Naive thymus-derived CD8-positive, alpha-beta T cell (primary cell): ENCODE measurements at regions not wholly inside any gene's neighbourhood (a gene's known extent, or its start where the extent isn't known, plus 50 kb on each side); places are given as distances from the start of the nearest gene placed in this dataset.
"Not testable (repeated sequence)": the region's sequence is repeated elsewhere in the genome, so short reads cannot be mapped to it uniquely, and the experiment has no call there.

Source experiments
- ATAC-seq, 2 donors: fragments of 150-1000 bp; cut with Tn5 transposase in 1 of 2; sonication (Bioruptor Pico), chemical (Tn5 transposase) in 1 of 2; 1 replicate in 1 of 2; 2 replicates in 1 of 2; pipeline ENCODE4 v1.10.0; 2021; ENCODE audit warnings: mild to moderate bottlenecking in 2 of 2, moderate library complexity in 2 of 2
- POLR2A ChIA-PET: fragments of 350-600 bp; sonication (Branson Sonifier 250); formaldehyde crosslinking; loops from one replicate; lab custom pipeline; 2021; ENCODE audit warnings: antibody characterized with exemption; lab: Charles Lee
- DNase-seq, 10 donors: peaks; one replicate each; pipeline versions ENCODE4 v3.0.0 to v3.0.0-alpha.2; 2020 to 2022
- H3K27ac Mint-ChIP-seq, 10 donors: one replicate each; pipeline ENCODE4 v1.8.0; 2020 to 2022; ENCODE audit warnings: mild to moderate bottlenecking in 10 of 10, mixed read lengths in 10 of 10, moderate library complexity in 4 of 10, inconsistent platforms in 1 of 10
- H3K27me3 Mint-ChIP-seq, 5 donors: one replicate each; pipeline ENCODE4 v1.8.0; 2021 to 2022; ENCODE audit warnings: mixed read lengths in 5 of 5
- H3K36me3 Mint-ChIP-seq, 3 donors: one replicate each; pipeline ENCODE4 v1.8.0; 2020 to 2022; ENCODE audit warnings: mixed read lengths in 3 of 3, mild to moderate bottlenecking in 2 of 3, inconsistent platforms in 1 of 3
- H3K4me1 Mint-ChIP-seq, 4 donors: one replicate each; pipeline ENCODE4 v1.8.0; 2021 to 2022; ENCODE audit warnings: mixed read lengths in 4 of 4
- H3K4me3 Mint-ChIP-seq, 10 donors: one replicate each; pipeline ENCODE4 v1.8.0; 2020 to 2022; ENCODE audit warnings: mild to moderate bottlenecking in 10 of 10, mixed read lengths in 10 of 10, moderate library complexity in 6 of 10, inconsistent platforms in 1 of 10
- H3K9me3 Mint-ChIP-seq, 9 donors: one replicate each; pipeline ENCODE4 v1.8.0; 2020 to 2022; ENCODE audit warnings: mixed read lengths in 9 of 9, mild to moderate bottlenecking in 3 of 9, inconsistent platforms in 1 of 9, moderate library complexity in 1 of 9

DNA sequence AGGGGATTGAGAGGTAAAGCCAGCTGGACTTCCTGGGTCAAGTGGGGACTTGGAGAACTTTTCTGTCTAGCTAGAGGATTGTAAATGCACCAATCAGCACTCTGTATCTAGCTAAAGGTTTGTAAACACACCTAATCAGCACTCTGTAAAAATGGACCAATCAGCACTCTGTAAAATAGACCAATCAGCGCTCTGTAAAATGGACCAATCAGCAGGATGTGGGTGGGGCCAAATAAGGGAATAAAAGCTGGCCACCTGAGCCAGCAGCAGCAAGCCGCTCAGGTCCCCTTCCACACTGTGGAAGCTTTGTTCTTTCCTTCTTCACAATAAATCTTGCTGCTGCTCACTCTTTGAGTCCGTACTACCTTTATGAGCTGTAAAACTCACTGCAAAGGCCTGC, 87.7 kb downstream of the COPRS start:
- POLR2A ChIA-PET, H3K27ac Mint-ChIP-seq, H3K4me3 Mint-ChIP-seq, H3K4me1 Mint-ChIP-seq, H3K9me3 Mint-ChIP-seq, ATAC-seq, H3K27me3 Mint-ChIP-seq, H3K36me3 Mint-ChIP-seq, DNase-seq: not testable (repeated sequence)

DNA sequence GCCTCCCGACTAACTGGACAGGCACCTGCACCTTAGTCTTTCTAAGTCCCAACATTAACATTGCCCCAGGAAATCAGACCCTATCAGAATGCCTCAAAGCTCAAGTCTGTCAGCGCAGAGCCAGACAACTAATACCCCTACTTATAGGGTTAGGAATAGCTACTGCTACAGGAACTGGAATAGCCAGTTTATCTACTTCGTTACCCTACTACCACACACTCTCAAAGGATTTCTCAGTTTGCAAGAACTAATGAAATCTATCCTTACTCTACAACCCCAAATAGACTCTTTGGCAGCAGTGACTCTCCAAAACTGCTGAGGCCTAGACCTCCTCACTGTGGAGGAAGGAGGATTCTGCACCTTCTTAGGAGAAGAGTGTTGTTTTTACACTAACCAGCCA, 88.5 kb downstream of the COPRS start:
- H3K36me3 Mint-ChIP-seq, H3K27me3 Mint-ChIP-seq, H3K4me1 Mint-ChIP-seq, H3K27ac Mint-ChIP-seq, DNase-seq, ATAC-seq, H3K9me3 Mint-ChIP-seq, POLR2A ChIA-PET, H3K4me3 Mint-ChIP-seq: not testable (repeated sequence)

DNA sequence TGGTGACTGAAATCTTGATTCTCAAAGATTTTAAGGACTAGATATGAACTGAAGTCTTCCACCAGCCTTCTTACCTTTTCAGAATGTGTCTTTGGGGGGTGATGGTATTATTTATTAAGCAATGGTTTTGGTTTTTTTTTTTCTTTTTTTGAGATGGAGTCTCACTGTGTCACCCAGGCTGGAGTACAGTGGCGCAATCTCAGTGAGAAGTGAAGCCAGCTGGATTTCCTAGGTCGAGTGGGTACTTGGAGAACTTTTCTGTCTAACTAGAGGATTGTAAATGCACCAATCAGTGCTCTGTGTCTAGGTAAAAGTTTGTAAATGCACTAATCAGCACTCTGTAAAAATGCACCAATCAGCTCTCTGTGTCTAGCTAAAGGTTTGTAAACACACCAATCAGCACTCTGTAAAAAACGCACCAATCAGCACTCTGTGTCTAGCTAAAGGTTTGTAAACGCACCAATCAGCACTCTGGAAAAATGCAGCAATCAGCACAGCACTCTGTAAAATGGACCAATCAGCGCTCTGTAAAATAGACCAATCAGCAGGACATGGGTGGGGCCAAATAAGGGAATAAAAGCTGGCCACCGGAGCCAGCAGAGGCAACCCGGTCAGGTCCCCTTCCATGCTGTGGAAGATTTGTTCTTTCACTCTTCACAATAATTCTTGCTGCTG, 97.1 kb downstream of the COPRS start:
- peaks cover 2 to 12% (median 10%) of the 10 kb centered on the region in 5 donors for H3K27me3 Mint-ChIP-seq
- POLR2A ChIA-PET, H3K9me3 Mint-ChIP-seq, DNase-seq, H3K27ac Mint-ChIP-seq, H3K36me3 Mint-ChIP-seq, ATAC-seq, H3K4me1 Mint-ChIP-seq, H3K4me3 Mint-ChIP-seq: not testable (repeated sequence)

DNA sequence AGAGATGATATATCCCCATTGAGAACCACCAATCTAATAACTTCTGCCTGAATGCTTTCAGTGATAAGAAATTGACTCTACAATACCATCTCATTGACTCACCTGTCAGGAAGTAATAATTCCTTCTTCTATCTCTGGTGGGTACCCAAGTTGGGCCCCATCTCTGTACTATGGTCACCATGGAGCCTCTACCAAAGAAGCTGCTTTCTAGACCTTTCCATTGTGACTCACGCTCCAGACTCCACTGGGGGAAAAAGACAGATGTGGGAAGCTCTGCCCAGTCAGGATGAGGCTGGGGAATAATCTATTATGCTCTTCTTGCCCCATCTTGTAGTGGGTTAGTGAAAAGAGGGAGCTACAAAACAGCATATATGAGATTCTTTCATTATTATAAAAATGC, 100.4 kb downstream of the COPRS start:
- Mint-ChIP-seq H3K4me3 (no peak overlapping the region), H3K27me3 (peaks cover 2 to 12% (median 10%) of the 10 kb centered on the region in 5 donors), H3K4me1 (no peaks in the 10 kb centered on the region), H3K27ac (no peak overlapping the region), H3K36me3 (no peaks in the 10 kb centered on the region), H3K9me3 (peaks cover 0 to 6% (median 0%) of the 10 kb centered on the region in 9 donors)
- POLR2A ChIA-PET = no interaction called here
- no peak for DNase-seq
- no peak for ATAC-seq

DNA sequence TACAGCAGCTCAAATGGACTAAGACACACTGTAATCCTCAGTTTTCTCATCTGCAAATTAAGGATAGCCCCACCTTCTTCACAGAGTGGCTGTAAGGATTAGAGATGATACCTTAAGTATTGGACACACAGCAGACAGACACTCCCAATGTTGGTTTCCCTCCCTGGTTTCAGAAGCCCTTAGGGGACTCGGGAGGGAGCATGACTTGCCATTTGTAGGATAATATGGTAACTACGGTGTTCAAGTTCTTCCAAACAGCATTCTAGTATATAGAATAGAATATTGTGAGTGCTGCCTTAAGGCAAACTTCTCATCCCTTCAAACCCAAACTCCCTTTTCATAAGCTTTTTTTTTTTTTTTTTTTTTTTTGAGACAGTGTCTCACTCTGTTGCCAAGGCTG, 101.9 kb downstream of the COPRS start:
- no peaks in the 10 kb centered on the region for H3K36me3 Mint-ChIP-seq
- H3K4me1 Mint-ChIP-seq = no peaks in the 10 kb centered on the region
- ATAC-seq = no peak
- H3K27me3 Mint-ChIP-seq = peaks cover 0 to 8% (median 2%) of the 10 kb centered on the region in 5 donors
- POLR2A ChIA-PET = interaction anchor here (0.6 kb wide), 2 partner anchors 19 to 52 kb away, joined by 3 read pairs; no protein-coding TSS in a partner anchor
- H3K27ac Mint-ChIP-seq = no peak overlapping the region
- no peak for DNase-seq
- H3K9me3 Mint-ChIP-seq = peaks cover 0 to 6% (median 0%) of the 10 kb centered on the region in 9 donors
- no peak overlapping the region for H3K4me3 Mint-ChIP-seq

DNA sequence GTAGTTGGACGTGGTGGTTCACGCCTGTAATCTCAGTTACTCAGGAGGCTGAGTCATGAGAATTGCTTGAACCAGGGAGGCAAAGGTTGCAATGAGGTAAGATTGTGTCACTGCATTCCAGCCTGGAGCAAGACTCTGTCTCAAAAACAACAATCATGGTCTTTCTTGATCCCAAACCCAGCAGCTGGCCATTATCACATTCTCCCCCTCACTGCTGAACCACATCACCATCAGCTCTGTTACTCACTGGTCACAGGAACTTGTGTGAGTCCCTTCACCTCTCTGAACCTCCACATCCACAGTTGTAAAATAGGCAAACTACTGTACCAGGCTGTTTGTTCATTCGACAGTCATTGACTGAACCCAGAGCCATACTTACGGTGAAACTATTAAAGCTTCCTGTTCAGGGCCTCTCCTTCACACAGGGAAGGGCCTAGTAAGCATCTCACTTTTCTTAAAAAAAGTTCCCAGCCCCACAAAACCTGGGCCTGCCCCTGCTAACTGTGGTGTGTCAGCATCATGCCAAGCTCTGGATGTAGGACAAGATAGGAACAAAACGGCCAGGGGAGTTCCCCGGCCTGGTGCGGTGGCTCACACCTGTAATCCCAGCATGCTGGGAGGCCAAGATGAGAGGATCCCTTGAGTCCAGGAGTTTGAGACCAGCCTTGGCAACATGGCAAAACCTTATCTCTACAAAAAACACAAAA, 104.7 kb downstream of the COPRS start:
- H3K36me3 Mint-ChIP-seq = no peaks in the 10 kb centered on the region
- no peak overlapping the region for H3K4me3 Mint-ChIP-seq
- peaks cover 0 to 5% (median 0%) of the 10 kb centered on the region in 5 donors for H3K27me3 Mint-ChIP-seq

DNA sequence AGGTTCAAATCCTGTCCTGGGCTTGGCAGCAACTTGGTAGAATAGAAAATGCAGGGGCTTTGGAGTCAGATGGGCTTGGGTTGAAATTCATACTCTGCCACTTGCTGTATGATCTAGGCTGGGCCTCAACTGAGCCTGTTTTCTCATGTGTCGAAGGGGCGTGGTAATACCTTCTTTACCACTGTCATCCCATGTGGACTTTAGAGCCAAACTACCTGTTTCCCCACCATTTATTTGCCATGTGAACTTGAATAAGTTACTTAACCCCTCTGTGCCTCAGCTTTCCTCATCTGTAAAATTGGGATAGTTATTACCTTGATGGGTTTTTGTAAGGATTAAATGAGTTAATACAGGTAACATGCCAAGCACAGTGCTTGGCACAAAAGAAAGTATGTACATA, 106.0 kb downstream of the COPRS start:
- DNase-seq = no peak
- Mint-ChIP-seq H3K27me3 (no peaks in the 10 kb centered on the region), H3K36me3 (no peaks in the 10 kb centered on the region), H3K27ac (no peak overlapping the region), H3K4me3 (no peak overlapping the region), H3K9me3 (peaks cover 0 to 6% (median 0%) of the 10 kb centered on the region in 9 donors), H3K4me1 (no peaks in the 10 kb centered on the region)
- POLR2A ChIA-PET = no interaction called here
- ATAC-seq = no peak

More for the DNA sequence above, 104.7 kb downstream of the COPRS start:
- POLR2A ChIA-PET = no interaction called here
- Mint-ChIP-seq H3K27ac (no peak overlapping the region), H3K9me3 (peaks cover 0 to 6% (median 0%) of the 10 kb centered on the region in 9 donors), H3K4me1 (no peaks in the 10 kb centered on the region)
- ATAC-seq (no peak), DNase-seq (no peak)

DNA sequence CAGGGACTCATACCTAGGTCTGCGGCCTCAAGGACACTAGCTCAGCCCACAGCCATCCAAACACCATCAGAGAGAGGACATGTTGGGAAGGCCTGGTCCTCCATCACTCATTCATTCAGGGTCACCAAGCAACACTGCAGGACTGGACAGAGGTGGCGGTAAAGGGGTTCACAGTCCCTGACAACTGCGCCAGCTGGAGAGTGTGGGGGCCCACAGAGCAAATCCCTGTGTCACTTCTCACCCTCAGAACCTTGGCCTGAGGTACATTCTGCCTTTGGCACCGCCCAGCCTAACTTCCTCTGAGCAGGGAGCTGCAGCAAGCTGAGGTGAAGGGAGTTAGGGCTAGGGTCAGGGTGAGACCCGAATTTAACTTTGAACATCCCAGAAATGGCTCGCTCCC, 106.5 kb downstream of the COPRS start:
- H3K9me3 Mint-ChIP-seq = peaks cover 0 to 6% (median 0%) of the 10 kb centered on the region in 9 donors
- POLR2A ChIA-PET = no interaction called here
- no peak overlapping the region for H3K27ac Mint-ChIP-seq
- ATAC-seq (no peak), DNase-seq (no peak)
- no peaks in the 10 kb centered on the region for H3K4me1 Mint-ChIP-seq
- no peak overlapping the region for H3K4me3 Mint-ChIP-seq
- H3K36me3 Mint-ChIP-seq = no peaks in the 10 kb centered on the region
- no peaks in the 10 kb centered on the region for H3K27me3 Mint-ChIP-seq

DNA sequence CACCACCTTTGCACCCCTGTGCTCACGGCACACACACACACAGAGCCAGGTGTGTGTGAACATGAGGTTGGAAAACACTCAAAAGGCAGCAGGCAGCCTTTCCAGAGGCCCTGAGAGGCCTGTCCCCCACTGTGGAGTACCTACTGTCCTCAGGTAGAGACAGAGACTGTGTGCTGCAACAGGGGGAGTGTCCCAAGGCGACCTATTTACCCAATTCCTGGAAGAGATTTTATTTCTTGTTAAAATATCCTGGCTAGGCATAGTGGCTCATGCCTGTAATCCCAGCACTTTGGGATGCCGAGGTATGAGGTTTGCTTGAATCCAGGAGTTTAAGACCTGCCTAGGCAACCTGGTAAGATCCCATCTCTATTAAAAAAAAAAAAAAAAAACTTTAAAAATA, 108.5 kb downstream of the COPRS start:
- DNase-seq = no peak
- no peak for ATAC-seq
- H3K9me3 Mint-ChIP-seq = no peaks in the 10 kb centered on the region
- H3K27ac Mint-ChIP-seq = peak overlapping the region in 1 of 10 donors; percentile 56
- H3K36me3 Mint-ChIP-seq = no peaks in the 10 kb centered on the region
- no peak overlapping the region for H3K4me3 Mint-ChIP-seq
- H3K27me3 Mint-ChIP-seq = peaks cover 0 to 9% (median 4%) of the 10 kb centered on the region in 5 donors
- H3K4me1 Mint-ChIP-seq = no peaks in the 10 kb centered on the region
- POLR2A ChIA-PET = no interaction called here

DNA sequence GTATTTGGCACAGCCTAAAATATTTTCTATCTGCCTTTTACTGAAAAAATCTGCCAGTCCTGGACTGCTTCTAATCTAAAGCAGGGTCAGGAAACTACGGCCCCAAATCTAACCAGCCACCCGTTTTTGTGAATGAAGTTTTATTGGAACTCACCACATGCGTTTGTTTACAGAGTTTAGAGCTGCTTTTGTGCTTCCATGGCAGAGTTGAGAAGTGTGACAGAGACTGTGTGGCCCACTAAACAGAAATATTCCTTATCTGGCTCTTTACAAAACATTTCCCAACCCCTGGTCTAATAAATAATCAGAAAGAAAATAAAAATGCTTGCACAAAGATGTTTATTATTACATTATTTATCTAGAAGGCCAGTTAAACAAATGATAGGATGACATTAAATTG, 110.2 kb downstream of the COPRS start:
- ATAC-seq = no peak
- POLR2A ChIA-PET = interaction anchor here (0.7 kb wide), 1 partner anchor 12 kb away, joined by 5 read pairs; no protein-coding TSS in a partner anchor
- no peak overlapping the region for H3K27ac Mint-ChIP-seq

DNA sequence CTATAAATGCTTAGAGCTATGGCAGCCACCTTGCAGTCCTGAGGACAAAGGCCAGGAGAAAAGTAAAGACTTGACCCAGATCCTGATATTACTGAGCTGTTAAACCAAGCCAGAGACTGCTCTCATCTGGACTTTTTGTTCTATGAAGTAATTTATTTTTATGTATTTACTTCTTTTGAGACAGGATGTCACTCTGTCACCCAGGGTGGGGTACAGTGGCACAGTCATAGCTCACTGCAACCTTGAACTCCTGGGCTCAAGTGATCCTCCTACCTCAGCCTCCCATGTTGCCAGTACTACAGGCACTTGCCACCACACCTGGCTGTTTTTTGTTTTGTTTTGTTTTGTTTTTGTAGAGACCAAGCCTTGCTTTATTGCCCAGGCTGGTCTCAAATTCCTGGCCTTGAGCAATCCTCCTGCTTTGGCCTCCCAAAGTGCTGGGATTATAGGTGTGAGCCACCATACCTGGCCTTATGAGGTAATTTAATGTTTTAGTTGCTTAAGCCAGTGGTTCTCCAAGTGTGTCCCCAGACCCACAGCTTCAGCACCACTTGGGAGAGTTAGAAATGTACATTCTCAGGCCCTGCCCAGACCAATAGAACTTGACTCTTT, 112.1 kb downstream of the COPRS start:
- H3K9me3 Mint-ChIP-seq = no peaks in the 10 kb centered on the region
- H3K4me3 Mint-ChIP-seq = no peak overlapping the region
- peaks cover 0 to 1% (median 0%) of the 10 kb centered on the region in 4 donors for H3K4me1 Mint-ChIP-seq
- POLR2A ChIA-PET = no interaction called here
- no peak for DNase-seq
- H3K36me3 Mint-ChIP-seq = no peaks in the 10 kb centered on the region
- no peak overlapping the region for H3K27ac Mint-ChIP-seq
- H3K27me3 Mint-ChIP-seq = peaks cover 2 to 26% (median 11%) of the 10 kb centered on the region in 5 donors
- ATAC-seq = no peak

More for the DNA sequence above, 110.2 kb downstream of the COPRS start:
- no peaks in the 10 kb centered on the region for H3K9me3 Mint-ChIP-seq
- H3K4me3 Mint-ChIP-seq = no peak overlapping the region
- H3K36me3 Mint-ChIP-seq = no peaks in the 10 kb centered on the region
- no peak for DNase-seq
- peaks cover 0 to under 1% (median 0%) of the 10 kb centered on the region in 4 donors for H3K4me1 Mint-ChIP-seq
- peaks cover 2 to 10% (median 8%) of the 10 kb centered on the region in 5 donors for H3K27me3 Mint-ChIP-seq

DNA sequence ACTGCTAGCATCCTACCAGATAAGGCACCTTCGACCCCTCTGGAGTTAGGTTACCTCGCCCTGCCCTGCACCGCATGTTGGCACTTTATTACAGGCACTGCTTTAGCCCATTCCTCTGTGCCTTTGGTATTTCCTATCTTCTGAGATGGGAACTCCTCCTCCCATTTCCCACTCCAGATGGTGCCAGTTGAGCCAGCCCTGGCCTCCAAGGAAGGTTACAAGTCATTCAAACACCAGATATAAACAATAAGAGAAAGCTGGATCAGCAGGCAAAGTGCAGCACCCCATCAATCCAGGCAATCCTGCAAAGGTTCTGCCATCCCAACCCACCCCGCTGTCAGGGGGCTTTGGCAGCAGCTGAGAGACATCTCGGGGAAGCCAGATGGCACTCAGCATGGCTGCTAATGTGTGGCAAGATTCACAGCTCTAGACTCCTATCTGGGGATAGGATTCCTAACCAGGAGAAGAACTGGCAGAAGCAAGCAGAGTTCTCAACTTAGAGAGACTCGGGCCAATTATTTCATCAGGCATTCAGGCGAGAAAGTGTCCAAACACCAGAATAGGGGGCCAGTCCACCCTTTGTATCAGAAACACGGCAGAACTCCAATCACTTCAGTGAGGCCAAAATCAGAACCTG, 113.0 kb downstream of the COPRS start:
- Mint-ChIP-seq H3K27me3 (peaks cover 4 to 31% (median 13%) of the 10 kb centered on the region in 5 donors), H3K27ac (peak overlapping the region in 1 of 10 donors; percentile 32), H3K36me3 (no peaks in the 10 kb centered on the region), H3K4me3 (no peak overlapping the region), H3K4me1 (peaks cover 0 to 1% (median 0%) of the 10 kb centered on the region in 4 donors), H3K9me3 (no peaks in the 10 kb centered on the region)
- DNase-seq (no peak), ATAC-seq (no peak)
- POLR2A ChIA-PET = no interaction called here
